Ovary (tissue), 3 donors: ENCODE measurements at regions not wholly inside any gene's neighbourhood (a gene's known extent, or its start where the extent isn't known, plus 50 kb on each side); places are given as distances from the start of the nearest gene placed in this dataset.
"Not testable (repeated sequence)": the region's sequence is repeated elsewhere in the genome, so short reads cannot be mapped to it uniquely, and the experiment has no call there.

Experiments used
- CTCF ChIP-seq, 3 donors: fragments of 450-650 bp in 2 of 3; fragments of 200-600 bp in 1 of 3; IDR thresholded peaks; one replicate each; pipeline versions ENCODE4 v1.5.1 to v1.8.0; 2016 to 2022; ENCODE audit warnings: antibody characterized with exemption in 3 of 3, mild to moderate bottlenecking in 1 of 3
- POLR2A ChIP-seq: fragments of 450-650 bp; IDR thresholded peaks from one replicate; pipeline ENCODE4 v1.6.1; 2017; ENCODE audit warnings: antibody characterized with exemption, mild to moderate bottlenecking, moderate library complexity
- donor health status: DM: no; HTN: no; CAD: no.

DNA sequence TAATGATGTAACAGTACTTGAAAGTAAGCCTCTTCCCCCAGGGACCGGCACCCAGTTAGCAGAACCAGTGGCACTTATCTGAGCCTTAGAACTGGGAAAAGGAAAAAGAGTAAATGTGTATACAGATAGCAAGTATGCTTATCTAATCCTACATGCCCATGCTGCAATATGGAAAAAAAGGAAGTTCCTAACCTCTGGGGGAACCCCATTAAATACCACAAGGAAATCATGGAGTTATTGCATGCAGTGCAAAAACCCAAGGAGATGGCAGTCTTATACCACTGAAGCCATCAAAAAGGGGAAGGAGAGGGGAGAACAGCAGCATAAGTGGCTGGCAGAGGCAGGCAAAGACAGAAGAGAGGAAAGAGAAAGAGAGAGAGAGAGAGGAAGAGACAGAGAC is 456.8 kb downstream of the PTPRC start:
- not testable (repeated sequence) for TF ChIP-seq CTCF (IDR thresholded peaks at IDR 0.05); POLR2A
